Fibroblast of skin of scalp (primary cell): ENCODE measurements at regions not wholly inside any gene's neighbourhood (a gene's known extent, or its start where the extent isn't known, plus 50 kb on each side); places are given as distances from the start of the nearest gene placed in this dataset.
A peak's percentile ranks its signal among the peaks of the same experiment; 100 is the strongest.

Experiments used
- DNase-seq: peaks from one replicate; pipeline ENCODE4 v3.0.0-alpha.2; 2013

GRCh38 chr2:176471949-176472348 is 202.7 kb downstream of the MTX2 start:
- DNase-seq: no peak

- DNase-seq: peak; percentile 54
Measured at GRCh38 chr2:176473177-176473576, 203.9 kb downstream of the MTX2 start.

- no peak for DNase-seq
Measured at GRCh38 chr2:176473851-176474250, 204.6 kb downstream of the MTX2 start.

- DNase-seq: no peak
Measured at GRCh38 chr2:176477336-176477735, 208.1 kb downstream of the MTX2 start.

GRCh38 chr2:176479961-176480360 is 210.7 kb downstream of the MTX2 start:
- no peak for DNase-seq

GRCh38 chr2:176482107-176482506 is 212.9 kb downstream of the MTX2 start:
- no peak for DNase-seq

GRCh38 chr2:176483476-176483875 is 214.2 kb downstream of the MTX2 start:
- no peak for DNase-seq

- DNase-seq: no peak
Measured at GRCh38 chr2:176483901-176484568, 214.8 kb downstream of the MTX2 start.

- peak; percentile 77 for DNase-seq
Measured at GRCh38 chr2:176484838-176485237, 215.6 kb downstream of the MTX2 start.

GRCh38 chr2:176488431-176488830 is 219.2 kb downstream of the MTX2 start:
- DNase-seq: peak; percentile 88

- peak; percentile 75 for DNase-seq
Measured at GRCh38 chr2:176490061-176490861, 221.0 kb downstream of the MTX2 start.

- DNase-seq: peak; percentile 100
Measured at GRCh38 chr2:176491172-176491904, 222.1 kb downstream of the MTX2 start.

GRCh38 chr2:176492583-176492982 is 223.3 kb downstream of the MTX2 start:
- DNase-seq: no peak

- DNase-seq: no peak
Measured at GRCh38 chr2:176493226-176493825, 224.1 kb downstream of the MTX2 start.

GRCh38 chr2:176493909-176494308 is 224.7 kb downstream of the MTX2 start:
- no peak for DNase-seq

GRCh38 chr2:176494949-176495353 is 225.7 kb downstream of the MTX2 start:
- DNase-seq: no peak

- DNase-seq: no peak
Measured at GRCh38 chr2:176495826-176496225, 226.6 kb downstream of the MTX2 start.

- peak; percentile 42 for DNase-seq
Measured at GRCh38 chr2:176496761-176497160, 227.5 kb downstream of the MTX2 start.

- peak; percentile 90 for DNase-seq
Measured at GRCh38 chr2:176500901-176501300, 231.7 kb downstream of the MTX2 start.

GRCh38 chr2:176501617-176502016 is 232.4 kb downstream of the MTX2 start:
- DNase-seq: no peak

- DNase-seq: no peak
Measured at GRCh38 chr2:176502619-176503018, 233.4 kb downstream of the MTX2 start.

- no peak for DNase-seq
Measured at GRCh38 chr2:176503776-176504175, 234.5 kb downstream of the MTX2 start.

GRCh38 chr2:176504440-176504839 is 235.2 kb downstream of the MTX2 start:
- DNase-seq: no peak
